CD8-positive, alpha-beta memory T cell (primary cell): ENCODE measurements at regions not wholly inside any gene's neighbourhood (a gene's known extent, or its start where the extent isn't known, plus 50 kb on each side); places are given as distances from the start of the nearest gene placed in this dataset.
A peak's percentile ranks its signal among the peaks of the same experiment; 100 is the strongest.

ENCODE experiments used
- CTCF ChIA-PET: fragments of 350-600 bp; sonication (Branson Sonifier 250); formaldehyde crosslinking; loops from one replicate; lab custom pipeline; 2021; ENCODE audit warnings: antibody characterized with exemption; lab: Charles Lee
- POLR2A ChIA-PET: fragments of 350-600 bp; sonication (Branson Sonifier 250); formaldehyde crosslinking; loops from one replicate; lab custom pipeline; 2021; ENCODE audit warnings: antibody characterized with exemption; lab: Charles Lee
- DNase-seq, 5 donors: peaks; one replicate each; pipeline versions ENCODE4 v3.0.0 to v3.0.0-alpha.2; 2020 to 2022; ENCODE audit warnings: mixed read lengths in 1 of 5
- H3K27ac ChIP-seq: one replicate; pipeline ENCODE4 v1.7.0; 2013; ENCODE audit warnings: low read depth, mild to moderate bottlenecking, low read length, moderate library complexity
- H3K27me3 ChIP-seq: 2 replicates; pipeline ENCODE4 v1.7.0; 2013; ENCODE audit warnings: low read length, mild to moderate bottlenecking; ENCODE audit not compliant: insufficient read depth, poor library complexity, severe bottlenecking
- H3K36me3 ChIP-seq: 2 replicates; pipeline ENCODE4 v1.7.0; 2013; ENCODE audit warnings: mild to moderate bottlenecking, low read length, moderate library complexity; ENCODE audit not compliant: insufficient read depth
- H3K4me1 ChIP-seq: 2 replicates; pipeline ENCODE4 v1.7.0; 2013; ENCODE audit warnings: mild to moderate bottlenecking, low read length, moderate library complexity; ENCODE audit not compliant: insufficient read depth
- H3K4me3 ChIP-seq: 2 replicates; pipeline ENCODE4 v1.7.0; 2013; ENCODE audit warnings: mild to moderate bottlenecking, low read length
- H3K9me3 ChIP-seq: 2 replicates; pipeline ENCODE4 v1.7.0; 2013; ENCODE audit warnings: mild to moderate bottlenecking, low read length
- H3K27ac Mint-ChIP-seq, 8 donors: one replicate each; pipeline ENCODE4 v1.8.0; 2020 to 2021; ENCODE audit warnings: mixed read lengths in 8 of 8, mild to moderate bottlenecking in 6 of 8, inconsistent platforms in 3 of 8, moderate library complexity in 3 of 8
- H3K27me3 Mint-ChIP-seq, 2 donors: one replicate each; pipeline ENCODE4 v1.8.0; 2020 to 2021; ENCODE audit warnings: mixed read lengths in 2 of 2, mild to moderate bottlenecking in 1 of 2, moderate library complexity in 1 of 2
- H3K36me3 Mint-ChIP-seq, 3 donors: one replicate each; pipeline ENCODE4 v1.8.0; 2020 to 2021; ENCODE audit warnings: mixed read lengths in 3 of 3, inconsistent platforms in 1 of 3, mild to moderate bottlenecking in 1 of 3
- H3K4me1 Mint-ChIP-seq, 3 donors: one replicate each; pipeline ENCODE4 v1.8.0; 2020 to 2021; ENCODE audit warnings: mixed read lengths in 3 of 3, inconsistent platforms in 1 of 3, mild to moderate bottlenecking in 1 of 3
- H3K4me3 Mint-ChIP-seq, 7 donors: one replicate each; pipeline ENCODE4 v1.8.0; 2020 to 2021; ENCODE audit warnings: mixed read lengths in 7 of 7, mild to moderate bottlenecking in 6 of 7, moderate library complexity in 4 of 7, inconsistent platforms in 2 of 7
- H3K9me3 Mint-ChIP-seq, 5 donors: one replicate each; pipeline ENCODE4 v1.8.0; 2020 to 2022; ENCODE audit warnings: mixed read lengths in 5 of 5, mild to moderate bottlenecking in 3 of 5, moderate library complexity in 2 of 5, inconsistent platforms in 1 of 5

- Mint-ChIP-seq H3K27ac (no peak overlapping the region), H3K36me3 (no peaks in the 10 kb centered on the region), H3K4me3 (no peak overlapping the region), H3K9me3 (peaks cover 0 to 2% (median 0%) of the 10 kb centered on the region in 5 donors), H3K4me1 (peaks cover 0 to 14% (median 6%) of the 10 kb centered on the region in 3 donors), H3K27me3 (peaks cover 5 to 9% of the 10 kb centered on the region in 2 donors)
- H3K9me3 ChIP-seq: no peaks in the 10 kb centered on the region
- no peak overlapping the region for H3K4me3 ChIP-seq
- CTCF ChIA-PET: no interaction called here
- no peak for DNase-seq
- no peak overlapping the region for H3K27ac ChIP-seq
- H3K36me3 ChIP-seq: no peaks in the 10 kb centered on the region
- H3K27me3 ChIP-seq: no peaks in the 10 kb centered on the region
- peaks cover 16% of the 10 kb centered on the region for H3K4me1 ChIP-seq
- POLR2A ChIA-PET: no interaction called here
Observed at GRCh38 chr20:24385547-24385946, 83.9 kb upstream of the SYNDIG1 start.

- H3K4me3 ChIP-seq: no peak overlapping the region
- no peak overlapping the region for H3K27ac ChIP-seq
- no peaks in the 10 kb centered on the region for H3K27me3 ChIP-seq
- H3K36me3 ChIP-seq: no peaks in the 10 kb centered on the region
- Mint-ChIP-seq H3K36me3 (no peaks in the 10 kb centered on the region), H3K4me3 (no peak overlapping the region), H3K4me1 (peaks cover 0 to 8% (median 3%) of the 10 kb centered on the region in 3 donors), H3K27me3 (peaks cover 5 to 16% of the 10 kb centered on the region in 2 donors), H3K9me3 (no peaks in the 10 kb centered on the region), H3K27ac (no peak overlapping the region)
- ChIA-PET POLR2A (no interaction called here), CTCF (no interaction called here)
- no peak for DNase-seq
- H3K4me1 ChIP-seq: peaks cover 10% of the 10 kb centered on the region
- H3K9me3 ChIP-seq: no peaks in the 10 kb centered on the region
Observed at GRCh38 chr20:24384865-24385264, 84.6 kb upstream of the SYNDIG1 start.

GRCh38 chr20:24382743-24383142 is 86.7 kb upstream of the SYNDIG1 start:
- ChIA-PET CTCF (no interaction called here), POLR2A (no interaction called here)
- H3K36me3 Mint-ChIP-seq: no peaks in the 10 kb centered on the region
- Histone ChIP-seq H3K27me3 (no peaks in the 10 kb centered on the region), H3K4me1 (no peaks in the 10 kb centered on the region), H3K36me3 (no peaks in the 10 kb centered on the region), H3K4me3 (no peak overlapping the region), H3K9me3 (no peaks in the 10 kb centered on the region), H3K27ac (no peak overlapping the region)
- H3K27ac Mint-ChIP-seq: no peak overlapping the region
- no peaks in the 10 kb centered on the region for H3K9me3 Mint-ChIP-seq
- H3K27me3 Mint-ChIP-seq: peaks cover 4 to 17% of the 10 kb centered on the region in 2 donors
- no peak overlapping the region for H3K4me3 Mint-ChIP-seq
- DNase-seq: no peak
- no peaks in the 10 kb centered on the region for H3K4me1 Mint-ChIP-seq

- H3K9me3 Mint-ChIP-seq: no peaks in the 10 kb centered on the region
- no peaks in the 10 kb centered on the region for H3K27me3 ChIP-seq
- no peaks in the 10 kb centered on the region for H3K36me3 Mint-ChIP-seq
- DNase-seq: no peak
- no peak overlapping the region for H3K27ac Mint-ChIP-seq
- ChIA-PET CTCF (no interaction called here), POLR2A (no interaction called here)
- no peaks in the 10 kb centered on the region for H3K9me3 ChIP-seq
- no peaks in the 10 kb centered on the region for H3K4me1 Mint-ChIP-seq
- H3K4me3 Mint-ChIP-seq: no peak overlapping the region
- H3K27ac ChIP-seq: no peak overlapping the region
- H3K27me3 Mint-ChIP-seq: peaks cover 4 to 17% of the 10 kb centered on the region in 2 donors
- no peaks in the 10 kb centered on the region for H3K4me1 ChIP-seq
- H3K36me3 ChIP-seq: no peaks in the 10 kb centered on the region
- H3K4me3 ChIP-seq: no peak overlapping the region
Observed at GRCh38 chr20:24382331-24382730, 87.1 kb upstream of the SYNDIG1 start.

DNA sequence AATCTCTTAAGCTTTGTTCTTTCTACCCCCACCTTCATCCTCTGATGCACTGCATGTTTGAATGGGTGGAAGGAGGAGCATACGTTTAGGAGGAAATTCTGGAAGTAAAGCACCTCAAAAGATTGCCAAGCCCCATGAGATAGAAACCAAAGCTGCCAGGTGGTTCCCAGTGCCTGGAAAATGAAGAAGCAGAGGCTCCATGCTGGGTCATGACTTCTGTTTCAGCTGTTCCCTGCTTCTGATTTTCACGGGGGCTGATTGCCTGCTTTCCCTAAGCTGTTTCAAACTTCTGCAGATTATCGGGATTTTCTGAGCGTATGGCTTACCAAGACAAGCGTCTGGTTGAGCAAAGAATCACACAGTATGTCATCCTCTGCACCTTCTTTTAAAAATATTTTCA is 87.5 kb upstream of the SYNDIG1 start:
- ChIA-PET CTCF (no interaction called here), POLR2A (no interaction called here)
- DNase-seq: no peak
- no peaks in the 10 kb centered on the region for H3K9me3 ChIP-seq
- H3K4me1 ChIP-seq: no peaks in the 10 kb centered on the region
- no peak overlapping the region for H3K4me3 ChIP-seq
- Mint-ChIP-seq H3K27ac (no peak overlapping the region), H3K27me3 (peaks cover 4 to 17% of the 10 kb centered on the region in 2 donors), H3K4me1 (no peaks in the 10 kb centered on the region), H3K9me3 (no peaks in the 10 kb centered on the region), H3K4me3 (no peak overlapping the region), H3K36me3 (no peaks in the 10 kb centered on the region)
- H3K27me3 ChIP-seq: no peaks in the 10 kb centered on the region
- no peaks in the 10 kb centered on the region for H3K36me3 ChIP-seq
- no peak overlapping the region for H3K27ac ChIP-seq

GRCh38 chr20:24379484-24379927 is 89.9 kb upstream of the SYNDIG1 start:
- ChIA-PET POLR2A (no interaction called here), CTCF (no interaction called here)
- DNase-seq: no peak
- no peaks in the 10 kb centered on the region for H3K27me3 ChIP-seq
- H3K27ac ChIP-seq: no peak overlapping the region
- H3K4me3 ChIP-seq: no peak overlapping the region
- H3K9me3 Mint-ChIP-seq: no peaks in the 10 kb centered on the region
- H3K36me3 Mint-ChIP-seq: no peaks in the 10 kb centered on the region
- peaks cover 4 to 17% of the 10 kb centered on the region in 2 donors for H3K27me3 Mint-ChIP-seq
- H3K4me1 ChIP-seq: no peaks in the 10 kb centered on the region
- H3K27ac Mint-ChIP-seq: no peak overlapping the region
- H3K9me3 ChIP-seq: no peaks in the 10 kb centered on the region
- H3K4me1 Mint-ChIP-seq: no peaks in the 10 kb centered on the region
- no peaks in the 10 kb centered on the region for H3K36me3 ChIP-seq
- H3K4me3 Mint-ChIP-seq: no peak overlapping the region

GRCh38 chr20:24378661-24379483 is 90.6 kb upstream of the SYNDIG1 start:
- no peak overlapping the region for H3K4me3 ChIP-seq
- no peaks in the 10 kb centered on the region for H3K4me1 ChIP-seq
- Mint-ChIP-seq H3K4me1 (no peaks in the 10 kb centered on the region), H3K36me3 (no peaks in the 10 kb centered on the region), H3K9me3 (no peaks in the 10 kb centered on the region), H3K27me3 (peaks cover 4 to 17% of the 10 kb centered on the region in 2 donors), H3K4me3 (no peak overlapping the region), H3K27ac (no peak overlapping the region)
- H3K36me3 ChIP-seq: no peaks in the 10 kb centered on the region
- POLR2A ChIA-PET: no interaction called here
- H3K9me3 ChIP-seq: no peaks in the 10 kb centered on the region
- CTCF ChIA-PET: no interaction called here
- no peak overlapping the region for H3K27ac ChIP-seq
- DNase-seq: no peak
- no peaks in the 10 kb centered on the region for H3K27me3 ChIP-seq

DNA sequence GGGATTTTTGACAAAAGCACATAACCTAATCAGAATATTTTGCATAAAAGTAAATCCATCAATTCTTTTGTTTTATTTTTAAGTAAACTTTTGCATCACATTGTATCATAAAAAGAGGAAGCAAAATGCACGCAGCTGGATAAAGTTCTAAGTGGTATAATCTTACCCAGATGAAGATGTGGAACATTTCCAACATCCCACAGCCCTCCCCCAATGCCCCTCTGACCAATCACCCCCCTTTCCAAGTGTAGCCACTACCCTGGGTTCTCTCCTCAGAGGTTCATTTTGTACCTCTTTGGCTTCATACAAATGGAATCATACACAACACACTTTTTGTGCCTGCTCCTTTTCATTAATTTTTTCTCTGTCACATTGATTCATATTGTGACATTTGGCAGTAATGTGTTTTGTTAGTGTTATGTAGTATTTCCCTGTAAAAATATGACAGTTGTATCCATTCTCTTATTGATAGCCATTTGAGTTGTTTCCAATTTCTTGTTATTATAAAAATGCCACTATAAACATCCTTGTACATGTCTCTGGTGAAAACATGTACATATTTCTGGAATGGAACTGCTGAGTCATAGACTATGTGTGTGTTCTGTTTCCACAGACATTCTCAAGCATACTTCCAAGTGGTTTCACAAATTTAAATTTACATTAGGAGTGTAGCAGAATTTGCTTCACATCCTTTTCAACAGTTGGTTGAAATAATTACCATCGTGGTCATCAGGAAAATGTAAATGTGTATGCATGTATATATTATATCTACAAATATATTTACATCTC is 92.9 kb upstream of the SYNDIG1 start:
- Mint-ChIP-seq H3K36me3 (no peaks in the 10 kb centered on the region), H3K4me1 (no peaks in the 10 kb centered on the region), H3K27ac (peak overlapping the region in 1 of 8 donors; percentile 30), H3K9me3 (no peaks in the 10 kb centered on the region), H3K27me3 (peaks cover 4 to 14% of the 10 kb centered on the region in 2 donors), H3K4me3 (no peak overlapping the region)
- no peaks in the 10 kb centered on the region for H3K4me1 ChIP-seq
- POLR2A ChIA-PET: no interaction called here
- CTCF ChIA-PET: no interaction called here
- H3K27me3 ChIP-seq: no peaks in the 10 kb centered on the region
- no peaks in the 10 kb centered on the region for H3K9me3 ChIP-seq
- no peak overlapping the region for H3K4me3 ChIP-seq
- no peak for DNase-seq
- H3K27ac ChIP-seq: no peak overlapping the region
- no peaks in the 10 kb centered on the region for H3K36me3 ChIP-seq
